PC-3 (cell line): ENCODE measurements at regions not wholly inside any gene's neighbourhood (a gene's known extent, or its start where the extent isn't known, plus 50 kb on each side); places are given as distances from the start of the nearest gene placed in this dataset.

Experiments
- CTCF ChIP-seq: fragments of 300-600 bp; sonication (generic); conservative IDR thresholded peaks from 2 replicates; pipeline ENCODE4 v1.5.1; 2017; ENCODE audit warnings: antibody characterized with exemption, low read depth, mild to moderate bottlenecking, low read length
- EZH2phosphoT487 ChIP-seq: fragments of 300-600 bp; sonication (generic); IDR thresholded peaks from 2 replicates; pipeline ENCODE4 v1.6.1; 2018; ENCODE audit warnings: mild to moderate bottlenecking, antibody characterized with exemption, low read length, borderline replicate concordance

GRCh38 chr5:4866131-4866659 is 273.9 kb upstream of the ADAMTS16 start:
- TF ChIP-seq CTCF = no peak
- no peak for TF ChIP-seq EZH2phosphoT487
